OCI-LY1 (cell line): ENCODE measurements at regions not wholly inside any gene's neighbourhood (a gene's known extent, or its start where the extent isn't known, plus 50 kb on each side); places are given as distances from the start of the nearest gene placed in this dataset.

ENCODE experiments used
- CTCF ChIP-seq: fragments of 200-600 bp; sonication (generic), shearing (Covaris generic); IDR thresholded peaks from 2 replicates; pipeline ENCODE4 v1.5.1; 2017; ENCODE audit warnings: mild to moderate bottlenecking, antibody characterized with exemption, low read length, moderate library complexity, mixed read lengths
- EZH2 ChIP-seq: fragments of 200-600 bp; sonication (generic), shearing (Covaris generic); IDR thresholded peaks from 2 replicates; pipeline ENCODE4 v1.8.0; 2017; ENCODE audit warnings: borderline replicate concordance, mixed run types, mild to moderate bottlenecking, antibody characterized with exemption, low read length, moderate library complexity, mixed read lengths

- TF ChIP-seq EZH2 = no peak
- no peak for TF ChIP-seq CTCF
Observed at GRCh38 chr16:51941412-51941811, 605.5 kb downstream of the TOX3 start.
